SU-DHL-6 (cell line): ENCODE measurements at regions not wholly inside any gene's neighbourhood (a gene's known extent, or its start where the extent isn't known, plus 50 kb on each side); places are given as distances from the start of the nearest gene placed in this dataset.

Source experiments
- H2AFZ ChIP-seq: fragments of 200-600 bp; sonication (generic); 2 replicates; pipeline ENCODE4 v1.6.1; 2014; ENCODE audit warnings: low read depth, mild to moderate bottlenecking, moderate library complexity, mixed read lengths, antibody characterized with exemption, low read length; ENCODE audit not compliant: severe bottlenecking
- H3F3A ChIP-seq: fragments of 200-600 bp; shearing (Covaris generic); 2 replicates; pipeline ENCODE4 v1.6.0; 2016; ENCODE audit warnings: antibody characterized with exemption, mild to moderate bottlenecking; ENCODE audit not compliant: insufficient read depth
- H3K27ac ChIP-seq: fragments of 200-600 bp; sonication (generic); 2 replicates; pipeline ENCODE4 v1.5.1; 2016; ENCODE audit warnings: low read depth, mild to moderate bottlenecking, low read length, moderate library complexity, mixed read lengths
- H3K27me3 ChIP-seq: fragments of 200-600 bp; sonication (generic), shearing (Covaris generic); 2 replicates; pipeline ENCODE4 v1.6.0; 2014; ENCODE audit warnings: mild to moderate bottlenecking, low read length
- H3K36me3 ChIP-seq: fragments of 200-600 bp; sonication (generic); 2 replicates; pipeline ENCODE4 v1.6.1; 2014; ENCODE audit warnings: mild to moderate bottlenecking, low read length, mixed read lengths
- H3K4me2 ChIP-seq: fragments of 300-600, 200-600 bp; shearing (Covaris generic), sonication (generic); 2 replicates; pipeline ENCODE4 v1.6.0; 2014; ENCODE audit warnings: low read length, low read depth, mild to moderate bottlenecking; ENCODE audit not compliant: poor library complexity, severe bottlenecking
- H3K4me3 ChIP-seq: fragments of 200-600 bp; sonication (generic); 2 replicates; pipeline ENCODE4 v1.5.1; 2014; ENCODE audit warnings: antibody characterized with exemption, low read length, mild to moderate bottlenecking, mixed read lengths; ENCODE audit not compliant: insufficient read depth, poor library complexity, severe bottlenecking
- H3K79me2 ChIP-seq: fragments of 200-600 bp; sonication (generic); 2 replicates; pipeline ENCODE4 v1.6.1; 2014; ENCODE audit warnings: mild to moderate bottlenecking, low read length, moderate library complexity; ENCODE audit not compliant: insufficient read depth
- H3K9ac ChIP-seq: fragments of 200-600 bp; sonication (generic); 2 replicates; pipeline ENCODE4 v1.7.0; 2014; ENCODE audit warnings: mild to moderate bottlenecking, low read length
- H3K9me2 ChIP-seq: fragments of 200-600 bp; sonication (generic); replicated peaks from 2 replicates; pipeline ENCODE4 v1.6.1; 2014; ENCODE audit warnings: low read length; ENCODE audit not compliant: insufficient read depth
- H3K9me3 ChIP-seq: fragments of 200-600 bp; sonication (generic); 2 replicates; pipeline ENCODE4 v1.6.1; 2014; ENCODE audit warnings: low read length, mixed read lengths; ENCODE audit not compliant: insufficient read depth
- H4K20me1 ChIP-seq: fragments of 200-600 bp; sonication (generic); 2 replicates; pipeline ENCODE4 v1.6.1; 2014; ENCODE audit warnings: low read depth, mild to moderate bottlenecking, antibody characterized with exemption, low read length, moderate library complexity, mixed read lengths
- CTCF ChIP-seq: fragments of 200-600 bp; sonication (generic); IDR thresholded peaks from one replicate; pipeline ENCODE4 v1.5.1; 2017; ENCODE audit warnings: antibody characterized with exemption, mild to moderate bottlenecking, low read length, moderate library complexity; ENCODE audit not compliant: insufficient read depth, poor library complexity, severe bottlenecking
- EZH2phosphoT487 ChIP-seq: fragments of 200-600 bp; sonication (generic), shearing (Covaris generic); conservative IDR thresholded peaks from 2 replicates; pipeline ENCODE4 v1.6.1; 2018; ENCODE audit warnings: mild to moderate bottlenecking, antibody characterized with exemption, low read length, moderate library complexity, mixed read lengths

- H3K4me2 ChIP-seq, result no peak overlapping the region
- H2AFZ ChIP-seq, result no peak overlapping the region
- H3F3A ChIP-seq, result no peaks in the 10 kb centered on the region
- no peak overlapping the region for H3K4me3 ChIP-seq
- H3K9me2 ChIP-seq, result no peaks in the 10 kb centered on the region
- TF ChIP-seq CTCF (no peak), EZH2phosphoT487 (no peak)
- no peak overlapping the region for H3K9ac ChIP-seq
- no peaks in the 10 kb centered on the region for H4K20me1 ChIP-seq
- H3K27ac ChIP-seq, result no peak overlapping the region
- no peaks in the 10 kb centered on the region for H3K36me3 ChIP-seq
- H3K9me3 ChIP-seq, result no peaks in the 10 kb centered on the region
- no peaks in the 10 kb centered on the region for H3K79me2 ChIP-seq
- no peaks in the 10 kb centered on the region for H3K27me3 ChIP-seq
Observed at GRCh38 chr5:61966997-61967396, 339.0 kb upstream of the KIF2A start.

GRCh38 chr5:61967681-61968080, 338.3 kb upstream of the KIF2A start:
- Histone ChIP-seq H3K79me2 (no peaks in the 10 kb centered on the region), H3F3A (no peaks in the 10 kb centered on the region), H3K27me3 (no peaks in the 10 kb centered on the region), H3K4me3 (no peak overlapping the region), H4K20me1 (no peaks in the 10 kb centered on the region), H3K27ac (no peak overlapping the region), H3K9me3 (no peaks in the 10 kb centered on the region), H2AFZ (no peak overlapping the region), H3K4me2 (no peak overlapping the region), H3K9me2 (no peaks in the 10 kb centered on the region), H3K36me3 (no peaks in the 10 kb centered on the region), H3K9ac (no peak overlapping the region)
- no peak for TF ChIP-seq CTCF
- TF ChIP-seq EZH2phosphoT487, result no peak

- no peaks in the 10 kb centered on the region for H3K9me2 ChIP-seq
- H3K36me3 ChIP-seq, result no peaks in the 10 kb centered on the region
- H4K20me1 ChIP-seq, result no peaks in the 10 kb centered on the region
- no peaks in the 10 kb centered on the region for H3K9me3 ChIP-seq
- no peaks in the 10 kb centered on the region for H3K79me2 ChIP-seq
- H3K27me3 ChIP-seq, result no peaks in the 10 kb centered on the region
- no peak overlapping the region for H3K4me3 ChIP-seq
- no peak overlapping the region for H2AFZ ChIP-seq
- no peak for TF ChIP-seq CTCF
- H3K4me2 ChIP-seq, result no peak overlapping the region
- H3K9ac ChIP-seq, result no peak overlapping the region
- H3K27ac ChIP-seq, result no peak overlapping the region
- no peaks in the 10 kb centered on the region for H3F3A ChIP-seq
Observed at GRCh38 chr5:61969347-61969746, 336.7 kb upstream of the KIF2A start.

GRCh38 chr5:61969755-61970154, 336.3 kb upstream of the KIF2A start:
- Histone ChIP-seq H3K4me2 (no peak overlapping the region), H2AFZ (no peak overlapping the region), H3K36me3 (no peaks in the 10 kb centered on the region), H4K20me1 (no peaks in the 10 kb centered on the region), H3F3A (no peaks in the 10 kb centered on the region), H3K27ac (no peak overlapping the region), H3K9me3 (no peaks in the 10 kb centered on the region), H3K9me2 (no peaks in the 10 kb centered on the region), H3K79me2 (no peaks in the 10 kb centered on the region), H3K9ac (no peak overlapping the region), H3K27me3 (no peaks in the 10 kb centered on the region), H3K4me3 (no peak overlapping the region)
- no peak for TF ChIP-seq CTCF
- TF ChIP-seq EZH2phosphoT487, result no peak
